ENCODE measurements at regions not wholly inside any gene's neighbourhood (a gene's known extent, or its start where the extent isn't known, plus 50 kb on each side); places are given as distances from the start of the nearest gene placed in this dataset.
A peak's percentile ranks its signal among the peaks of the same experiment; 100 is the strongest.

- intact Hi-C loops (cut with DNase I) = no loop called here
- no peak for DNase-seq (ENCODE audit: low spot score)
- no peak for ATAC-seq
These were observed 288.2 kb downstream of the CCDC59 start for GRCh38 chr12:82069931-82070514.

- DNase-seq (ENCODE audit: low spot score) (no peak), ATAC-seq (no peak)
- intact Hi-C loops (cut with DNase I) = no loop called here
These were observed 299.0 kb upstream of the PPFIA2 start for GRCh38 chr12:82058197-82058596.

GRCh38 chr12:82057770-82058169 is 298.6 kb upstream of the PPFIA2 start:
- intact Hi-C loops (cut with DNase I) = no loop called here
- no peak for DNase-seq (ENCODE audit: low spot score)
- ATAC-seq = peak; percentile 50

GRCh38 chr12:82055391-82055790 is 296.2 kb upstream of the PPFIA2 start:
- no peak for ATAC-seq
- no peak for DNase-seq (ENCODE audit: low spot score)
- intact Hi-C loops (cut with DNase I) = no loop called here

GRCh38 chr12:82054566-82054965 is 295.4 kb upstream of the PPFIA2 start:
- ATAC-seq (no peak), DNase-seq (ENCODE audit: low spot score) (no peak)
- intact Hi-C loops (cut with DNase I) = no loop called here

GRCh38 chr12:82047446-82047845 is 288.3 kb upstream of the PPFIA2 start:
- no peak for DNase-seq (ENCODE audit: low spot score)
- intact Hi-C loops (cut with DNase I) = no loop called here
- no peak for ATAC-seq

GRCh38 chr12:82040987-82041743 is 282.0 kb upstream of the PPFIA2 start:
- intact Hi-C loops (cut with DNase I) = no loop called here
- ATAC-seq (no peak), DNase-seq (ENCODE audit: low spot score) (no peak)

GRCh38 chr12:82034769-82035168 is 275.6 kb upstream of the PPFIA2 start:
- no peak for ATAC-seq
- intact Hi-C loops (cut with DNase I) = no loop called here
- no peak for DNase-seq (ENCODE audit: low spot score)

GRCh38 chr12:82029936-82030335 is 270.8 kb upstream of the PPFIA2 start:
- ATAC-seq (no peak), DNase-seq (ENCODE audit: low spot score) (no peak)
- intact Hi-C loops (cut with DNase I) = no loop called here

GRCh38 chr12:82028772-82029171 is 269.6 kb upstream of the PPFIA2 start:
- intact Hi-C loops (cut with DNase I) = no loop called here
- DNase-seq (ENCODE audit: low spot score) (no peak), ATAC-seq (no peak)

GRCh38 chr12:82027612-82028011 is 268.5 kb upstream of the PPFIA2 start:
- DNase-seq (ENCODE audit: low spot score) = no peak
- ATAC-seq = no peak
- intact Hi-C loops (cut with DNase I) = no loop called here

GRCh38 chr12:82025462-82025861 is 266.3 kb upstream of the PPFIA2 start:
- intact Hi-C loops (cut with DNase I) = no loop called here
- ATAC-seq = no peak
- DNase-seq (ENCODE audit: low spot score) = no peak

GRCh38 chr12:82019533-82019932 is 260.4 kb upstream of the PPFIA2 start:
- ATAC-seq (no peak), DNase-seq (ENCODE audit: low spot score) (no peak)
- intact Hi-C loops (cut with DNase I) = no loop called here

- DNase-seq (ENCODE audit: low spot score) (no peak), ATAC-seq (no peak)
- intact Hi-C loops (cut with DNase I) = no loop called here
These were observed 256.6 kb upstream of the PPFIA2 start for GRCh38 chr12:82015623-82016347.

- ATAC-seq (no peak), DNase-seq (ENCODE audit: low spot score) (no peak)
- intact Hi-C loops (cut with DNase I) = no loop called here
These were observed 253.0 kb upstream of the PPFIA2 start for GRCh38 chr12:82012176-82012575.

- no peak for DNase-seq (ENCODE audit: low spot score)
- intact Hi-C loops (cut with DNase I) = no loop called here
- no peak for ATAC-seq
These were observed 250.4 kb upstream of the PPFIA2 start for GRCh38 chr12:82009524-82009923.

- no peak for DNase-seq (ENCODE audit: low spot score)
- ATAC-seq = no peak
- intact Hi-C loops (cut with DNase I) = no loop called here
These were observed 249.1 kb upstream of the PPFIA2 start for GRCh38 chr12:82008251-82008650.

- DNase-seq (ENCODE audit: low spot score) (no peak), ATAC-seq (no peak)
- intact Hi-C loops (cut with DNase I) = no loop called here
These were observed 239.7 kb upstream of the PPFIA2 start for GRCh38 chr12:81998761-81999378.

- ATAC-seq (peak; percentile 61), DNase-seq (ENCODE audit: low spot score) (no peak)
- intact Hi-C loops (cut with DNase I) = no loop called here
These were observed 233.3 kb upstream of the PPFIA2 start for GRCh38 chr12:81992461-81992860.

GRCh38 chr12:81991868-81992267 is 232.7 kb upstream of the PPFIA2 start:
- no peak for ATAC-seq
- intact Hi-C loops (cut with DNase I) = no loop called here
- DNase-seq (ENCODE audit: low spot score) = no peak

Data from sciatic nerve (tissue), 2 donors.